Astrocyte (in vitro differentiated cells and primary cell): ENCODE measurements at regions not wholly inside any gene's neighbourhood (a gene's known extent, or its start where the extent isn't known, plus 50 kb on each side); places are given as distances from the start of the nearest gene placed in this dataset.

Source experiments
- DNase-seq: peaks from one replicate; pipeline ENCODE4 v3.0.0-alpha.2; 2010; ENCODE audit warnings: low read depth
- FAIRE-seq: peaks from 2 replicates; lab custom pipeline; 2011; peaks lifted over from hg19 to GRCh38; lab: Jason Lieb, UNC
- H2AFZ ChIP-seq: 2 replicates; pipeline ENCODE4 v1.6.0; 2012; ENCODE audit warnings: low read depth, low read length, inconsistent platforms
- H3K27ac ChIP-seq: 2 replicates; pipeline ENCODE4 v1.5.1; 2011; ENCODE audit warnings: low read depth, low read length, inconsistent platforms
- H3K27me3 ChIP-seq: 2 replicates; pipeline ENCODE4 v1.6.0; 2011; ENCODE audit warnings: low read length, inconsistent platforms; ENCODE audit not compliant: insufficient read depth
- H3K36me3 ChIP-seq: 2 replicates; pipeline ENCODE4 v1.5.1; 2011; ENCODE audit warnings: low read length, inconsistent platforms; ENCODE audit not compliant: insufficient read depth
- H3K4me1 ChIP-seq: 2 replicates; pipeline ENCODE4 v1.5.1; 2011; ENCODE audit warnings: low read length, inconsistent platforms; ENCODE audit not compliant: insufficient read depth
- H3K4me2 ChIP-seq: 2 replicates; pipeline ENCODE4 v1.6.0; 2012; ENCODE audit warnings: low read length, inconsistent platforms
- H3K4me3 ChIP-seq: 2 replicates; pipeline ENCODE4 v1.5.1; 2011; ENCODE audit warnings: low read depth, mild to moderate bottlenecking, low read length, inconsistent platforms; ENCODE audit not compliant: insufficient read depth
- H3K79me2 ChIP-seq: 2 replicates; pipeline ENCODE4 v1.6.0; 2012; ENCODE audit warnings: mild to moderate bottlenecking, low read length, inconsistent platforms; ENCODE audit not compliant: insufficient read depth
- H3K9ac ChIP-seq: 2 replicates; pipeline ENCODE4 v1.6.0; 2012; ENCODE audit warnings: mild to moderate bottlenecking, low read length, inconsistent platforms
- H3K9me3 ChIP-seq: 2 replicates; pipeline ENCODE4 v1.5.1; 2012; ENCODE audit warnings: low read depth, mild to moderate bottlenecking, low read length, inconsistent platforms; ENCODE audit not compliant: insufficient read depth
- H4K20me1 ChIP-seq: 2 replicates; pipeline ENCODE4 v1.6.0; 2012; ENCODE audit warnings: low read length, inconsistent platforms; ENCODE audit not compliant: insufficient read depth
- H3K27ac Mint-ChIP-seq: one replicate; pipeline ENCODE4 v1.8.0; 2021; ENCODE audit warnings: mild to moderate bottlenecking, mixed read lengths; ENCODE audit not compliant: unreplicated experiment
- H3K27me3 Mint-ChIP-seq: one replicate; pipeline ENCODE4 v1.8.0; 2021; ENCODE audit warnings: low read depth, mixed read lengths; ENCODE audit not compliant: unreplicated experiment
- H3K36me3 Mint-ChIP-seq: one replicate; pipeline ENCODE4 v1.8.0; 2021; ENCODE audit warnings: low read depth, mixed read lengths; ENCODE audit not compliant: unreplicated experiment
- H3K4me1 Mint-ChIP-seq: one replicate; pipeline ENCODE4 v1.8.0; 2021; ENCODE audit warnings: low read depth, mixed read lengths; ENCODE audit not compliant: unreplicated experiment
- H3K4me3 Mint-ChIP-seq: one replicate; pipeline ENCODE4 v1.8.0; 2021; ENCODE audit warnings: mild to moderate bottlenecking, moderate library complexity, mixed read lengths; ENCODE audit not compliant: unreplicated experiment
- H3K9me3 Mint-ChIP-seq: one replicate; pipeline ENCODE4 v1.8.0; 2021; ENCODE audit warnings: mild to moderate bottlenecking, mixed read lengths; ENCODE audit not compliant: unreplicated experiment
- EZH2 ChIP-seq: IDR thresholded peaks from 2 replicates; pipeline ENCODE4 v1.6.1; 2012; ENCODE audit warnings: mild to moderate bottlenecking, low read length, inconsistent platforms; ENCODE audit not compliant: insufficient read depth
- TF ChIP-seq, protein P1 (sequence below): IDR thresholded peaks from 2 replicates; pipeline ENCODE4 v1.5.1; 2011; ENCODE audit warnings: low read depth, mild to moderate bottlenecking, inconsistent platforms, low read length, moderate library complexity; ENCODE audit not compliant: insufficient read depth

DNA sequence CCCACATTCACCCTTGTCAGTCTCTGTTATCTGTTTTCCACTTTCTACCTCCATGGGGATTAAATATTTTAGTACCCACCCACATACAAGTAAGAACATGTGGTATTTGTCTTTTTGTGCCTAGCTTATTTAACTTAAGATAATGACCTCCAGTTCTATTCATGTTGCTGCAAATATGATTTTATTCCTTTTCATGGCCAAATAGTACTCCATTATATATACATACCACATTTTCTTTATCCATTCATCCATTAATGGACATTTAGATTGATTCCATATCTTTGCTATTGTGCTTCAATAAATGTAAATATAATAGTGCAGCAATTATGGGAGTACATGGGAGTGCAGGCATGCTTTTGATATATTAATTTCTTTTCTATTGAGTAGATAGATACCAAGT, 185.8 kb downstream of the RPAP3 start:
- Histone ChIP-seq H3K4me1 (no peaks in the 10 kb centered on the region), H3K9ac (no peak overlapping the region), H3K9me3 (no peaks in the 10 kb centered on the region), H3K36me3 (no peaks in the 10 kb centered on the region), H3K27ac (no peak overlapping the region), H3K27me3 (peaks cover 3% of the 10 kb centered on the region), H3K4me2 (no peak overlapping the region), H2AFZ (no peak overlapping the region), H3K79me2 (no peaks in the 10 kb centered on the region), H3K4me3 (no peak overlapping the region), H4K20me1 (no peaks in the 10 kb centered on the region)
- Mint-ChIP-seq H3K9me3 (peaks cover 15% of the 10 kb centered on the region), H3K4me3 (no peak overlapping the region), H3K36me3 (no peaks in the 10 kb centered on the region), H3K27me3 (peaks cover 5% of the 10 kb centered on the region), H3K4me1 (no peaks in the 10 kb centered on the region), H3K27ac (no peak overlapping the region)
- DNase-seq, result no peak
- TF ChIP-seq EZH2, result no peak
- TF ChIP-seq, protein P1, sequence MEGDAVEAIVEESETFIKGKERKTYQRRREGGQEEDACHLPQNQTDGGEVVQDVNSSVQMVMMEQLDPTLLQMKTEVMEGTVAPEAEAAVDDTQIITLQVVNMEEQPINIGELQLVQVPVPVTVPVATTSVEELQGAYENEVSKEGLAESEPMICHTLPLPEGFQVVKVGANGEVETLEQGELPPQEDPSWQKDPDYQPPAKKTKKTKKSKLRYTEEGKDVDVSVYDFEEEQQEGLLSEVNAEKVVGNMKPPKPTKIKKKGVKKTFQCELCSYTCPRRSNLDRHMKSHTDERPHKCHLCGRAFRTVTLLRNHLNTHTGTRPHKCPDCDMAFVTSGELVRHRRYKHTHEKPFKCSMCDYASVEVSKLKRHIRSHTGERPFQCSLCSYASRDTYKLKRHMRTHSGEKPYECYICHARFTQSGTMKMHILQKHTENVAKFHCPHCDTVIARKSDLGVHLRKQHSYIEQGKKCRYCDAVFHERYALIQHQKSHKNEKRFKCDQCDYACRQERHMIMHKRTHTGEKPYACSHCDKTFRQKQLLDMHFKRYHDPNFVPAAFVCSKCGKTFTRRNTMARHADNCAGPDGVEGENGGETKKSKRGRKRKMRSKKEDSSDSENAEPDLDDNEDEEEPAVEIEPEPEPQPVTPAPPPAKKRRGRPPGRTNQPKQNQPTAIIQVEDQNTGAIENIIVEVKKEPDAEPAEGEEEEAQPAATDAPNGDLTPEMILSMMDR, result no peak
- no peak for FAIRE-seq

DNA sequence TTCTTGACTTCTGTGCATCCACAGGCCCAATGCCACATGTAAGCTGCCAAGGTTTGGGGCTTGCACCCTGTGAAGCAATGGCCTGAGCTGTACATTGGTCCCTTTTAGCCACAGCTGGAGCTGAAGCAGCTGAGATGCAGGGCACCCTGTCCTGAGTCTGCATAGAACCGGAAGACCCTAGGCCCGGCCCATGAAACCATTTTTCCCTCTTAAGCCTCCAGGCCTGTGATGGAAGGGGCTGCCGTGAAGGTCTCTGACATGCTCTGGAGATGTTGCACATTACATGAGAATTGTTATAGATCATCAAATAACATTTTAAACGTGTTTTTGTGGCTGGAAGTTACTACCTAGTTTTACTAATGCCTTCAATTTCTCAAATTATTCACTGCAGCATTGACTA, 188.7 kb downstream of the RPAP3 start:
- H3K27ac ChIP-seq, result no peak overlapping the region
- H3K4me1 ChIP-seq, result no peaks in the 10 kb centered on the region
- H3K4me3 ChIP-seq, result no peak overlapping the region
- H3K27me3 Mint-ChIP-seq, result peaks cover 2% of the 10 kb centered on the region
- no peaks in the 10 kb centered on the region for H3K36me3 ChIP-seq
- H3K9ac ChIP-seq, result no peak overlapping the region
- no peaks in the 10 kb centered on the region for H3K79me2 ChIP-seq
- no peaks in the 10 kb centered on the region for H3K4me1 Mint-ChIP-seq
- no peaks in the 10 kb centered on the region for H3K27me3 ChIP-seq
- TF ChIP-seq, protein P1, result no peak
- TF ChIP-seq EZH2, result no peak
- no peak overlapping the region for H3K4me3 Mint-ChIP-seq
- H3K9me3 ChIP-seq, result no peaks in the 10 kb centered on the region
- H2AFZ ChIP-seq, result no peak overlapping the region
- H3K4me2 ChIP-seq, result no peak overlapping the region
- no peaks in the 10 kb centered on the region for H3K36me3 Mint-ChIP-seq
- peaks cover 14% of the 10 kb centered on the region for H3K9me3 Mint-ChIP-seq
- FAIRE-seq, result no peak
- H4K20me1 ChIP-seq, result no peaks in the 10 kb centered on the region
- no peak overlapping the region for H3K27ac Mint-ChIP-seq
- DNase-seq, result no peak

GRCh38 chr12:47509398-47509851, 196.4 kb downstream of the RPAP3 start:
- peaks cover 17% of the 10 kb centered on the region for H3K4me1 Mint-ChIP-seq
- TF ChIP-seq, protein P1, result no peak
- TF ChIP-seq EZH2, result no peak

More at GRCh38 chr12:47509398-47509851, 196.4 kb downstream of the RPAP3 start:
- H3K9me3 Mint-ChIP-seq, result peaks cover 3% of the 10 kb centered on the region
- H3K4me3 ChIP-seq, result no peak overlapping the region
- peak overlapping the region; percentile 38 for H2AFZ ChIP-seq
- H3K4me3 Mint-ChIP-seq, result no peak overlapping the region
- H3K27me3 ChIP-seq, result no peaks in the 10 kb centered on the region
- no peaks in the 10 kb centered on the region for H3K36me3 Mint-ChIP-seq
- H3K9me3 ChIP-seq, result no peaks in the 10 kb centered on the region
- peak overlapping the region; percentile 22 for H3K27ac ChIP-seq
- FAIRE-seq (peak; percentile 29), DNase-seq (peak; percentile 83)
- no peaks in the 10 kb centered on the region for H3K79me2 ChIP-seq
- H3K36me3 ChIP-seq, result no peaks in the 10 kb centered on the region
- no peaks in the 10 kb centered on the region for H4K20me1 ChIP-seq
- peaks cover 18% of the 10 kb centered on the region for H3K4me1 ChIP-seq
- peak overlapping the region; percentile 38 for H3K27ac Mint-ChIP-seq
- H3K9ac ChIP-seq, result no peak overlapping the region
- peak overlapping the region; percentile 32 for H3K4me2 ChIP-seq
- no peaks in the 10 kb centered on the region for H3K27me3 Mint-ChIP-seq
